ENCODE measurements at regions not wholly inside any gene's neighbourhood (a gene's known extent, or its start where the extent isn't known, plus 50 kb on each side); places are given as distances from the start of the nearest gene placed in this dataset.

GRCh38 chr15:94028121-94028520 lies 203.2 kb upstream of the MCTP2 start:
- H3K36me3 ChIP-seq (ENCODE audit: control insufficient read depth, insufficient read depth, low read length) = no peaks in the 10 kb centered on the region
- H3K56ac ChIP-seq (ENCODE audit: low read length) = no peak overlapping the region
- no peaks in the 10 kb centered on the region for H3K4me1 ChIP-seq (ENCODE audit: control insufficient read depth, low read depth, low read length)
- H4K8ac ChIP-seq (ENCODE audit: low read depth, low read length) = no peak overlapping the region
- H3K27me3 ChIP-seq (ENCODE audit: insufficient read depth, low read length, poor library complexity) = no peaks in the 10 kb centered on the region
- H3K4me2 ChIP-seq (ENCODE audit: low read length) = no peak overlapping the region
- no peak overlapping the region for H3K4me3 ChIP-seq (ENCODE audit: low read length)
- no peaks in the 10 kb centered on the region for H3K79me2 ChIP-seq (ENCODE audit: control insufficient read depth, insufficient read depth, low read length)
- H2BK5ac ChIP-seq (ENCODE audit: low read length) = no peak overlapping the region
- DNase-seq = no peak
- no peak overlapping the region for H3K18ac ChIP-seq (ENCODE audit: low read length)
- no peak overlapping the region for H2BK15ac ChIP-seq (replicated peaks; ENCODE audit: low read depth)
- no peak overlapping the region for H4K5ac ChIP-seq (ENCODE audit: low read length)
- H3K4ac ChIP-seq (ENCODE audit: low read depth, low read length) = no peak overlapping the region
- no peak overlapping the region for H2AK5ac ChIP-seq (ENCODE audit: low read length)
- no peak overlapping the region for H2BK120ac ChIP-seq (ENCODE audit: low read depth, low read length)
- H3K79me1 ChIP-seq (ENCODE audit: low read length) = no peaks in the 10 kb centered on the region
- no CpG with 5 or more reads among the region's 3 CpGs for WGBS (ENCODE audit: extremely low coverage, insufficient coverage, low lambda C conversion rate)
- H3K23ac ChIP-seq (ENCODE audit: low read length) = no peak overlapping the region
- no peak overlapping the region for H3K9ac ChIP-seq (ENCODE audit: low read length)
- H3K27ac ChIP-seq (ENCODE audit: low read depth, low read length) = no peak overlapping the region

- Histone ChIP-seq H3K4me1 (ENCODE audit: control insufficient read depth, low read depth, low read length) (no peaks in the 10 kb centered on the region), H4K5ac (ENCODE audit: low read length) (no peak overlapping the region), H2BK120ac (ENCODE audit: low read depth, low read length) (no peak overlapping the region), H3K18ac (ENCODE audit: low read length) (no peak overlapping the region), H3K36me3 (ENCODE audit: control insufficient read depth, insufficient read depth, low read length) (no peaks in the 10 kb centered on the region), H3K4me2 (ENCODE audit: low read length) (no peak overlapping the region), H4K8ac (ENCODE audit: low read depth, low read length) (no peak overlapping the region), H3K27ac (ENCODE audit: low read depth, low read length) (no peak overlapping the region), H3K4ac (ENCODE audit: low read depth, low read length) (no peak overlapping the region), H3K27me3 (ENCODE audit: insufficient read depth, low read length, poor library complexity) (no peaks in the 10 kb centered on the region), H3K23ac (ENCODE audit: low read length) (no peak overlapping the region), H3K4me3 (ENCODE audit: low read length) (no peak overlapping the region), H2BK15ac (replicated peaks; ENCODE audit: low read depth) (no peak overlapping the region), H2BK5ac (ENCODE audit: low read length) (no peak overlapping the region), H2AK5ac (ENCODE audit: low read length) (no peak overlapping the region), H3K9ac (ENCODE audit: low read length) (no peak overlapping the region), H3K79me1 (ENCODE audit: low read length) (no peaks in the 10 kb centered on the region), H3K79me2 (ENCODE audit: control insufficient read depth, insufficient read depth, low read length) (no peaks in the 10 kb centered on the region), H3K56ac (ENCODE audit: low read length) (no peak overlapping the region)
- no CpG with 5 or more reads among the region's 1 CpG for WGBS (ENCODE audit: extremely low coverage, insufficient coverage, low lambda C conversion rate)
- no peak for DNase-seq
Measured at GRCh38 chr15:94027581-94027980, 203.8 kb upstream of the MCTP2 start.

- H2BK15ac ChIP-seq (replicated peaks; ENCODE audit: low read depth) = no peak overlapping the region
- H3K4me2 ChIP-seq (ENCODE audit: low read length) = no peak overlapping the region
- no peak overlapping the region for H3K56ac ChIP-seq (ENCODE audit: low read length)
- no peak overlapping the region for H3K23ac ChIP-seq (ENCODE audit: low read length)
- no peak for DNase-seq
- no peak overlapping the region for H4K5ac ChIP-seq (ENCODE audit: low read length)
- H3K4me3 ChIP-seq (ENCODE audit: low read length) = no peak overlapping the region
- H4K8ac ChIP-seq (ENCODE audit: low read depth, low read length) = no peak overlapping the region
- H3K79me2 ChIP-seq (ENCODE audit: control insufficient read depth, insufficient read depth, low read length) = no peaks in the 10 kb centered on the region
- H2AK5ac ChIP-seq (ENCODE audit: low read length) = no peak overlapping the region
- no peak overlapping the region for H3K9ac ChIP-seq (ENCODE audit: low read length)
- no peak overlapping the region for H3K18ac ChIP-seq (ENCODE audit: low read length)
- no peak overlapping the region for H2BK5ac ChIP-seq (ENCODE audit: low read length)
- H3K79me1 ChIP-seq (ENCODE audit: low read length) = no peaks in the 10 kb centered on the region
- H3K27ac ChIP-seq (ENCODE audit: low read depth, low read length) = no peak overlapping the region
- H2BK120ac ChIP-seq (ENCODE audit: low read depth, low read length) = no peak overlapping the region
- no peak overlapping the region for H3K4ac ChIP-seq (ENCODE audit: low read depth, low read length)
- H3K4me1 ChIP-seq (ENCODE audit: control insufficient read depth, low read depth, low read length) = no peaks in the 10 kb centered on the region
- H3K36me3 ChIP-seq (ENCODE audit: control insufficient read depth, insufficient read depth, low read length) = no peaks in the 10 kb centered on the region
- H3K27me3 ChIP-seq (ENCODE audit: insufficient read depth, low read length, poor library complexity) = no peaks in the 10 kb centered on the region
- no CpG with 5 or more reads among the region's 2 CpGs for WGBS (ENCODE audit: extremely low coverage, insufficient coverage, low lambda C conversion rate)
Measured at GRCh38 chr15:94026458-94027304, 204.7 kb upstream of the MCTP2 start.

- Histone ChIP-seq H3K18ac (ENCODE audit: low read length) (no peak overlapping the region), H4K8ac (ENCODE audit: low read depth, low read length) (no peak overlapping the region), H3K79me1 (ENCODE audit: low read length) (no peaks in the 10 kb centered on the region), H2BK120ac (ENCODE audit: low read depth, low read length) (no peak overlapping the region), H3K9ac (ENCODE audit: low read length) (no peak overlapping the region), H3K27ac (ENCODE audit: low read depth, low read length) (no peak overlapping the region), H3K4ac (ENCODE audit: low read depth, low read length) (no peak overlapping the region), H3K4me1 (ENCODE audit: control insufficient read depth, low read depth, low read length) (no peaks in the 10 kb centered on the region), H2BK5ac (ENCODE audit: low read length) (no peak overlapping the region), H3K27me3 (ENCODE audit: insufficient read depth, low read length, poor library complexity) (no peaks in the 10 kb centered on the region), H4K5ac (ENCODE audit: low read length) (no peak overlapping the region), H3K79me2 (ENCODE audit: control insufficient read depth, insufficient read depth, low read length) (no peaks in the 10 kb centered on the region), H3K4me2 (ENCODE audit: low read length) (no peak overlapping the region), H3K4me3 (ENCODE audit: low read length) (no peak overlapping the region), H3K23ac (ENCODE audit: low read length) (no peak overlapping the region), H2AK5ac (ENCODE audit: low read length) (no peak overlapping the region), H3K56ac (ENCODE audit: low read length) (no peak overlapping the region), H2BK15ac (replicated peaks; ENCODE audit: low read depth) (no peak overlapping the region), H3K36me3 (ENCODE audit: control insufficient read depth, insufficient read depth, low read length) (no peaks in the 10 kb centered on the region)
- no CpG with 5 or more reads among the region's 4 CpGs for whole genome bisulfite sequencing (ENCODE audit: extremely low coverage, insufficient coverage, low lambda C conversion rate)
- no peak for DNase-seq
Measured at GRCh38 chr15:94023531-94023930, 207.8 kb upstream of the MCTP2 start.

- no peak overlapping the region for H3K56ac ChIP-seq (ENCODE audit: low read length)
- WGBS (ENCODE audit: extremely low coverage, insufficient coverage, low lambda C conversion rate) = no CpG with 5 or more reads among the region's 5 CpGs
- DNase-seq = no peak
- no peak overlapping the region for H3K4me2 ChIP-seq (ENCODE audit: low read length)
- H3K18ac ChIP-seq (ENCODE audit: low read length) = no peak overlapping the region
- H2BK120ac ChIP-seq (ENCODE audit: low read depth, low read length) = no peak overlapping the region
- no peak overlapping the region for H2BK15ac ChIP-seq (replicated peaks; ENCODE audit: low read depth)
- no peak overlapping the region for H3K23ac ChIP-seq (ENCODE audit: low read length)
- H3K79me1 ChIP-seq (ENCODE audit: low read length) = no peaks in the 10 kb centered on the region
- no peaks in the 10 kb centered on the region for H3K27me3 ChIP-seq (ENCODE audit: insufficient read depth, low read length, poor library complexity)
- H2BK5ac ChIP-seq (ENCODE audit: low read length) = no peak overlapping the region
- no peak overlapping the region for H3K27ac ChIP-seq (ENCODE audit: low read depth, low read length)
- H3K36me3 ChIP-seq (ENCODE audit: control insufficient read depth, insufficient read depth, low read length) = no peaks in the 10 kb centered on the region
- no peaks in the 10 kb centered on the region for H3K79me2 ChIP-seq (ENCODE audit: control insufficient read depth, insufficient read depth, low read length)
- H3K9ac ChIP-seq (ENCODE audit: low read length) = no peak overlapping the region
- no peak overlapping the region for H2AK5ac ChIP-seq (ENCODE audit: low read length)
- no peaks in the 10 kb centered on the region for H3K4me1 ChIP-seq (ENCODE audit: control insufficient read depth, low read depth, low read length)
- H4K5ac ChIP-seq (ENCODE audit: low read length) = no peak overlapping the region
- H3K4me3 ChIP-seq (ENCODE audit: low read length) = no peak overlapping the region
- H4K8ac ChIP-seq (ENCODE audit: low read depth, low read length) = no peak overlapping the region
- no peak overlapping the region for H3K4ac ChIP-seq (ENCODE audit: low read depth, low read length)
Measured at GRCh38 chr15:94021621-94022320, 209.6 kb upstream of the MCTP2 start.
